ENCODE measurements at regions not wholly inside any gene's neighbourhood (a gene's known extent, or its start where the extent isn't known, plus 50 kb on each side); places are given as distances from the start of the nearest gene placed in this dataset.

- intact Hi-C loops (cut with micrococcal nuclease), result no loop called here
- no peak for ATAC-seq (ENCODE audit: low read depth)
- Mint-ChIP-seq H3K27ac (no peak overlapping the region), H3K27me3 (no peaks in the 10 kb centered on the region), H3K4me1 (no peaks in the 10 kb centered on the region), H3K9me3 (no peaks in the 10 kb centered on the region), H3K4me3 (no peak overlapping the region), H3K36me3 (ENCODE audit: low read depth) (no peaks in the 10 kb centered on the region)
- ChIA-PET CTCF (no interaction called here), POLR2A (no interaction called here)
- TF ChIP-seq CTCF (IDR thresholded peaks at IDR 0.05), result no peak
- DNase-seq, result no peak
Observed at GRCh38 chr15:35309886-35310285, 224.8 kb upstream of the NANOGP8 start.

GRCh38 chr15:35308802-35309201 lies 223.7 kb upstream of the NANOGP8 start:
- POLR2A ChIA-PET, result no interaction called here
- Mint-ChIP-seq H3K36me3 (ENCODE audit: low read depth) (no peaks in the 10 kb centered on the region), H3K4me1 (no peaks in the 10 kb centered on the region), H3K27ac (no peak overlapping the region), H3K4me3 (no peak overlapping the region), H3K27me3 (no peaks in the 10 kb centered on the region), H3K9me3 (no peaks in the 10 kb centered on the region)
- ATAC-seq (ENCODE audit: low read depth) (no peak), DNase-seq (no peak)
- TF ChIP-seq CTCF (IDR thresholded peaks at IDR 0.05), result no peak
- CTCF ChIA-PET, result no interaction called here
- intact Hi-C loops (cut with micrococcal nuclease), result no loop called here

- CTCF ChIA-PET, result no interaction called here
Observed at GRCh38 chr15:35307676-35308075, 222.6 kb upstream of the NANOGP8 start.

GRCh38 chr15:35307026-35307425 lies 221.9 kb upstream of the NANOGP8 start:
- H3K4me1 Mint-ChIP-seq, result no peaks in the 10 kb centered on the region
- no peaks in the 10 kb centered on the region for H3K36me3 Mint-ChIP-seq (ENCODE audit: low read depth)
- DNase-seq, result no peak
- no peaks in the 10 kb centered on the region for H3K27me3 Mint-ChIP-seq
- POLR2A ChIA-PET, result no interaction called here
- CTCF ChIA-PET, result no interaction called here
- intact Hi-C loops (cut with micrococcal nuclease), result no loop called here
- H3K4me3 Mint-ChIP-seq, result no peak overlapping the region
- no peak overlapping the region for H3K27ac Mint-ChIP-seq
- no peak for ATAC-seq (ENCODE audit: low read depth)
- no peak for TF ChIP-seq CTCF (IDR thresholded peaks at IDR 0.05)
- H3K9me3 Mint-ChIP-seq, result no peaks in the 10 kb centered on the region

More at GRCh38 chr15:35307676-35308075, 222.6 kb upstream of the NANOGP8 start:
- Mint-ChIP-seq H3K27me3 (no peaks in the 10 kb centered on the region), H3K27ac (no peak overlapping the region), H3K36me3 (ENCODE audit: low read depth) (no peaks in the 10 kb centered on the region), H3K9me3 (no peaks in the 10 kb centered on the region), H3K4me1 (no peaks in the 10 kb centered on the region), H3K4me3 (no peak overlapping the region)
- no peak for TF ChIP-seq CTCF (IDR thresholded peaks at IDR 0.05)
- ATAC-seq (ENCODE audit: low read depth) (no peak), DNase-seq (no peak)
- POLR2A ChIA-PET, result no interaction called here
- intact Hi-C loops (cut with micrococcal nuclease), result no loop called here

GRCh38 chr15:35306361-35306981 lies 221.4 kb upstream of the NANOGP8 start:
- Mint-ChIP-seq H3K9me3 (no peaks in the 10 kb centered on the region), H3K27ac (no peak overlapping the region), H3K27me3 (no peaks in the 10 kb centered on the region), H3K36me3 (ENCODE audit: low read depth) (no peaks in the 10 kb centered on the region), H3K4me3 (no peak overlapping the region), H3K4me1 (no peaks in the 10 kb centered on the region)
- intact Hi-C loops (cut with micrococcal nuclease), result no loop called here
- no peak for TF ChIP-seq CTCF (IDR thresholded peaks at IDR 0.05)
- ChIA-PET CTCF (no interaction called here), POLR2A (no interaction called here)
- DNase-seq (no peak), ATAC-seq (ENCODE audit: low read depth) (no peak)

All from activated B cell treated with CpG ODN at 0.5 μM for 24 hours (primary cell).